A172 (cell line): ENCODE measurements at regions not wholly inside any gene's neighbourhood (a gene's known extent, or its start where the extent isn't known, plus 50 kb on each side); places are given as distances from the start of the nearest gene placed in this dataset.

Source experiments
- DNase-seq: peaks from one replicate; pipeline ENCODE4 v3.0.0-alpha.2; 2015; ENCODE audit warnings: low spot score

DNA sequence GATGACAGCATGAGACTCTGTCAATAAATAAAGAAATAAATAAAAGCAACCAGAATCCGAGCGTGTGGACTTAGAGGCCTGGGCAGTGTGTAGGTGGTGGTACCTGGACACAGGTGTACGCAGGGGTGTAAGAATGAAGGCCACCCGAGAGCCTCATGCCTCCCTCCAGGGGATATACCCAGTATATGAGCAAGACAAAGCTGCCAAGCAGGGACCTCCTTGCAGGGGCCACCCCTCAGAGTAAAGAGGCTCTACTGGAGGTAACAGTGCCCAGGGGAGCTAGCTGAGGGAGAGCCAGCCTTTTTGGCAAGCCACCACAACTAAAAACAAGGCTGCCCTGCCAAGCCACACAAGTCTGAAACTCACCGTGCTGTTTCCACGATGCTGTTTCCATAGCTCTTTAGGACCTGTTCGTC is 179.2 kb upstream of the RAB4A start:
- DNase-seq, result no peak

DNA sequence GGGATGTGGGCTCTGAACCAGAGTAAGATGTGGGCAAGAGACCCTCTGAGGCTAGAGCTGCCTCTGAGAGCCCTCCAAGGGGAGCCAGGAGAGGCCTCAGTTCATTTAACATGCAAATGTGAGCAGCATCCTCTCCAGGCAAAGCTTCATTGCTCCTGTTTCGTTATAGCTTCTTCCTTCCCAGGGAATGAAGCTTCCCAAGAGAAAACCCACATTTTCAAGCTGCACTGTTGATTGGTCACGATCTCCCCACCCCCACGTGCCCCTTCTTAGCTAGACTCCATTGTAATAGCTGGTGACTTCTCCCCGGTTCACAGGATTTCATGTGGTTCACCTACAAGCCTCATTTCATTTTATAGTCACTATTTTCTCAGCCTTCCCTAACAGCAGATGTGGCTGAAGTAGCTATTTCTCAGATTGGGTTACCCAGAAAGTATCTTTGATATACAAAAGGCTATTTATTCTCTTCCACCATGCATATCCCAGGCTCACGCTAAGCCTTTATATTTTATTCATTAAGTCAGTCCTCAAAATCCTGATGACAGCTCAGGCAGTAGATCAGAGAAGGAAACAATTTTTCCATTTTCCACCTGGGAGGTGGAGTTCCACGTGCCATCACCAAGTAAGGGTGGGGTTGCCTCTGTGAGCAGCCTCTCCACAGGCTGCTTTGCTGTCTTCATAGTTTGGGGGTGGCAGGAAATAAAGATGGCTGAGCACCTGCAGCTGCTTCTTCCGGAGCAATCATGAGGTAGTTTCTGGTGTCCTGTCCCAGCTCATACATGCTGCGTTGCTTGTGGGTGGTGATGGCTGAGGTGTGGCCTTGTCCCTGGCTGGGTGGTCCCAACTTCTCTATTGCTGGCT is 178.3 kb upstream of the RAB4A start:
- DNase-seq, result no peak

DNA sequence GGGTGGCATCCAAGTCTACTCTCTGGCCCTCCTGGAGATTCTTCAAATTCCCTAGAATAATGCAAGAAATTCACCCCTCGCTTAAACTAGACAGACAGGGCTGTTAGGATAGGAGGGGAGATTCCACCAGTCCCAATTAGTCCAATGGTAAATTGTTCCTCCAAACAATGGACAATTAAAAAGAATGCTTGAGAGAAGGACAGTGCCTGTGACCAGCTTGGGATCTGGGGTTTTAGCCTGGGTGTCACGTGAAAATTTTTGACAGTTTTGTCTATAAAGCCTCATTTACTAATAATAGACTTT is 177.7 kb upstream of the RAB4A start:
- DNase-seq, result no peak

DNA sequence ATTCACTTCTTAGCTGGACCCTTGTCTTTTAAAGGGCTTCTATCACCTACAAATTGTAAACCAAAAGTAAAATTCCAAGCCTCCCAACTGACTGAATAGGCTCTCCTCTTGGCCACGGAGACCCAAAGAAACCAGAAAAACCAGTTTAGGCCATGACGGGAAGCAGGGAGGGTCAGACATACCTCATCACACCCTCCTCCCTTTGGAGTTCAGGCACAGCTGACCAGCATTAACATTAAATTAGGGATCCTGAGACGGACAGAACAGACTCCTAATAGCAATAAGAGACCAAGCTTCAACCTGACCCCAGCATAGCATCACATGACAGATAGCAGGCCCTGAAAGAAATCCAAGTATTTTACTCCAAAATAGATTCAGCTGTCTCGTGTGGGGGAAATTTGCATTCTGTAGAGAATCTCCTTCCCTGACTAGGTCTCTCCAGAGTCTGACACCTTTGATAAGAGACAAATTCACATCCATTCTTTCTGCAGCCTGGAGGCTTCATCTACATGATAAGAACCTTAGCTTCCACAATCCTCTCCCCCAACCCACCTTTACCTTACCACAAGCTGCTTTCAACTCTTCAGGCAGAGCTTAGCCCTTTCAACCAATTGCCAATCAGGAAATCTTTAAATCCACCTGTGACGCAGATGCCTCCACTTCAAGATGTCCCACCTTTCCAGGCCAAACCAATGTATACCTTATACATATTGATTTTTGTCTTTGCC is 177.1 kb upstream of the RAB4A start:
- DNase-seq, result no peak

DNA sequence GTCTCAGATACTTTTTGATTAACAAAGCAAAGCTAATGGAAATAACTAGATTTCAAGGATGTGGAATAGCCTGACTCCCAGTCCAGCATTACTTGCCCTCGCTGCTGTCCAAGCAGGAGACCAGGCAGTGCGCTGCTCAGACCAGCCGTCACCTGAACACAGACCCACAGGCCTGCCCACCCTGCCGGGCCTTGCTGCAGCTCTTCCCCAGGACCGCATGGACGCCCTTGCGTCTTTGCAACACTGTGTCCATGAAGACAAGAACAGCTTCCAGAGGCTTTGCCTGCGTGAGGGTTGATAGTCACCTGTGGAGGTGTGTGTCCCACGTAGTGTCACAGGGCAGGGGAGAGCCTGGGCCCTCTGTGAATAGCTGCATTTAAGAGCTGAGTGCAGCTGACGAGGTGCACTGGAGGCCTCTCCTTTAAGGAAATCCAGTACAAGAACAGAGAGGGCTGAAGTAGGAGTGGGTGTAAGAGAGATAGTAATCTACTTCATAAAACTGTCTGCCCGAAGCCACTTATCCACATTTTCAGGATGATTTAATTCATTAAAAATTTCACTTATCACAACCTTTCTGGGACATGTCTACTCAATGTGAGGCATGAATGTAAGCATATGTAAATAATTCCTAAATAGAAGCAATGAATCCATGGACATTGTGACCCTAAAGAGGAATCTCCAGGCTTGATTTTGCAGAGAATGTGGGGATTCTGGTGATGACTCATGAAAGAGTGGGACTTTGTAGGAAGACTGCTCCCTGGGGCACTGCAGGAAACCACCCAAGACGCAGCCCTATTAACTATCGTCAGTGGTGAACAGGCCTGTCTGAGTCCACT is 176.2 kb upstream of the RAB4A start:
- peak; percentile 89 for DNase-seq

DNA sequence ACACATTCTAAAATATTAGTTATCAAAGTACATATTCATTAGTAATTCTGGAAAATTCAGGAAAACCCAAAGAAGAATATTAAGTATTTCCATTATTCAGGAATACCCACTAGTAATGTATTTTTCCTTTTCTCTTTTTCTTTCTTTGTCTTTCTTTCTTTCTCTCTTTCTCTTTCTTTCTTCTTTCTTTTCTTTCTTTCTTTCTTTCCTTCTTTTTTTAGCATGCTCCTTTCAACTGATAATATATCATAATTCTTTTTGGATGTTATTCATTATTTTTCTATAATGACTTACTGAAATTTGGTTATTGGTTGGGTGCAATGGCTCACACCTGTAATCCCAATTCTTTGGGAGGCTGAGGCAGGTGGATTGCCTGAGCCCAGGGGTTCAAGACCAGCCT is 175.6 kb upstream of the RAB4A start:
- DNase-seq, result no peak

DNA sequence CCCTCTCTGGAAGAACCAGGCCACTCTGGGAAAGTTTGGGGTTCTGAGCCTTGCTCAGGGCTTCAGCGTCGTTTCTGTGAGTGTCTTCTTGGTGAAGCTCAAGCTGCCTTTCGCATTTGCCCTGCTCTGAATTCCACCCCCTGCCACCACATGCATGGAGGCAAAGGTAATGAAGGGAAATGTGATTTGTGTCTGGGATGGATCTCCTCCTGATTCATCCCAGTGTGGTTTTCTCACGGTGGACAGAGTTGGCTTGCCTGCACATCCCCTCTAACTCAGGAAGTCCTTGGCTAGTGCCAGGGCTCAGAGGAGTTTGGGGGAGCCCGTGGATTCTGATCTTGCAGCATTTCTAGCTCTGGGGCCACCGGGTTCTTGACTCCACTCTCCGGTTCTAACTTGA is 173.6 kb upstream of the RAB4A start:
- DNase-seq, result no peak

DNA sequence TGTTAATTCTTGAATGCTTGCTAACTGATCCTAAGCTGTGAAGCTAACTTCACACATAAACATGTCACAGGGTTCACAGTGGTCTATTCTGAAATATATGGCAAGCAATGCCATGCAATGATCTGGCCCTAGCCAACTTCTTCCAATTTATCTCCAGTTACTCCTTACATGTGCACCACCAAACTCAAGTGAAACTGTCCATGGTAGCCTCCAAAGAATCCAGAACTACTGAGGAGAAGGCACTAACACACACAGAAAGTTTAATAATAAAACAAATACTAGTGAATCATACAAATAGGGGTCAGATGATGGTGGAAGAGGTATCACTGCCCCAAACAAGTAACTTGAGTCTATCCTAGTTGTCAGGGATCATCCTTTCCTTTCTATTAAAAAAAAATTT is 172.6 kb upstream of the RAB4A start:
- no peak for DNase-seq

DNA sequence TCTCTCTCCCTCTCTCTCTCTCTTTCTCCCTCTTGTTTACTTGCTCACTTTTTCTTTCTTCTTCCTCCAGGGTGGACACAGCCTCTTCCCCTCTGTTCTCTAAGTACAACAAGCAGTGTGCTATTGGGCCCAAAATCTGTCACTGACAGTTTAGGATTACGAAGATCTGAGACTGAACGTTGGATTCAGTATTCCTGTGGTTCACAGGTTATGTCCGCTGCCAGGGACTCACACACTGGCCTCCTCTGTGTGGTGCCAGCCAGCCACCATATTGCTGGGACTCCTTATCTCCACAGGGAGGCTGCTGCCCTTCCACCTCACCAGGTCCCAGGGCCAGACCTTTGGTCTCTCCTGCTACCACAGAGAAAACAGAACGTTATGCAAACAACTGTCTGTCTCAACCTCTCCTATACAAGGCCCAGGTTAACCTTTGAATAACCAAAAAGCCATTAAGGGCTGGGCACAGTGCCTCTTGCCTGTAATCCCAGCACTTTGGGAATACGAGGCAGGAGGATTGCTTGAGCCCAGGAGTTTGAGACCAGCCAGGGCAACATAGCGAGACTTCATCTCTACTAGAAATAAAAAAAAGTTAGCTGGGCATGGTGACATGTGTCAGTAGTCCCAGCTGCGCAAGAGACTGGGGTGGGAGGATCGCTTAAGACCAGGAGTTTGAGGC is 171.9 kb upstream of the RAB4A start:
- DNase-seq, result no peak

DNA sequence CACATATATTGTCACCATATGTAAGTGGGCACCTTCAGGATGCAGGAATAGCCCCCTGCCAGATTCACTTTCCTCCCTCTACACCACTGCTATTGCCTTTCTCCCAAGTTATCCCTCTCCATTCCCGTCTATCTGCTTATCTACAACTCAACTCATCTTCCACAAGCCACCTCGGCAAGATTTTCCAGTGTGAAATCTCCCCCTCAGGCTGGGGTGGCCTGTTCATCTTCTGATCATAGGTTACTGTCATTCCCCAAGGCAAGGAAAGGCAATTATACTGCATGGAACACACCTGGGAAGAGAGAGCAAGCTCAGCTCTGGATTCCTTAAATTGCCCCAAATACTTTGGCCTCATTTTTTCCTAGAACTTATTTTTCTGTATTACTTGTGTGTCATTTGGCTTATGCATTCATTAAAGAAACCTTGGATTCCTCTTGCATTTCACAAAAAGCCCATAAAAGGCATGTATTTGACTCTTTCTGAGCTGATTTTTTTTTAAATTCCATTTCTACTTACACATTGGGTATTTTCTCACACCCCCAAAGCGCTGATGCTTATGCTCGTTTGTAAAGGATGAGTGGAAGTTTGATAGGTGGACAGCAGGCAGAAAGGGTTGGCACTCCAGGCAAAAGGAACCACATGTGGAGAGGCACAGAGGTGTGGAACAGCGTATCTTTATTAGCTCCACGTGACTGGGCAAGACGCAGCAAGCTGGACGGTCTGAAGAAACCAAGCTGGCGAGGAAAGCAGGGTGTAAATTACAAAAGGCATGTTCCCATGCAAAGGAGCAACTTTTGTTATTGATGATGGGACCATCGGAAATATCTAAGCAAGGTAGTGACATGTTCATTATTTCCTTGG is 169.7 kb upstream of the RAB4A start:
- DNase-seq, result no peak

DNA sequence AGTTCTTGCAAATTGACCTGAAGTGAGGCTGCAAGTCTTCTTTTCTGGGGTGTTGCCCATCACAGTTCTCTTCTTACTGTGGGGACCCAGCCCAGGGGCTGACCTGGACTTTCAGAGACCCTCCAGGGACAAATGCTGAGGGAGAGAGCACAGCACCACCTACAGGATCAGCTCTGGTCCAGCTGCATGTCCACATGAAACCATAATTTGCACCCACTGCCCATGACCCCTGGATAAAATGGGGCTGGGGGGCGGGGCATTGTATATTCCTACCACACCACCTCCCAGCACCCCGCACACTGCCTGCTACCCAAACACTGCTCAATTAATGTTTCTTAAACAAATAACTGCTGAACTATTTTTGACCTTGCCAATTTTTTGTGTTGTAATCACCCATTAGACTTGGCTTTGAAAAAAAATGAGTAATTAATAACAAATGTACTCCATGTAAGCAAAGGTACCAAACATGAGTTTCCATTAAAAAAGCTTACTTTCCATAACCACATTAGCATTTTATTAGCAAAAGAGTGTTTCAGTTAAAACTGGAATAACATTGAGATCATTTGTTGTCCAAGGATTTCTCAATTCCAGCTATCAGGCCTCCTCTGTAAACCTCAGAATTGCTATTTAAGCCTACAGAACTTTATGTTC is 168.0 kb upstream of the RAB4A start:
- no peak for DNase-seq

DNA sequence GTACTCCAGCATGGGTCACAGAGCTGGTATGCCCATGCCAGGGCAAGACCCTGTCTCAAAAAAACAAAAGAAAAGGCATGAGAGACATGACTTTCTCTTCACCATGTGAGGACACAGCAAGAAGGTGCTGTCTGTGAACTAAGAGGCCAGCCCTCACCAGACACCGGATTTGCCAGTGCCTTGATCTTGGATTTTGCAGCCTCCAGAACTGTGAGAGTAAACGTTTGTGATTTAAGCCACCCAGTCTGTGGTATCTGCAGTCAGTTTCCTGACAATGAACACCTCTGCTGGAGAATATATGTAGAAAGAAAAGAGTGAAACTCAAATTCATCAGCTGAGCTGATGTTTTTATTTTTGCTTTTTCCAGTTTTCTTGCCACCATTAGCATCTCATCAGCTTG is 166.3 kb upstream of the RAB4A start:
- no peak for DNase-seq

DNA sequence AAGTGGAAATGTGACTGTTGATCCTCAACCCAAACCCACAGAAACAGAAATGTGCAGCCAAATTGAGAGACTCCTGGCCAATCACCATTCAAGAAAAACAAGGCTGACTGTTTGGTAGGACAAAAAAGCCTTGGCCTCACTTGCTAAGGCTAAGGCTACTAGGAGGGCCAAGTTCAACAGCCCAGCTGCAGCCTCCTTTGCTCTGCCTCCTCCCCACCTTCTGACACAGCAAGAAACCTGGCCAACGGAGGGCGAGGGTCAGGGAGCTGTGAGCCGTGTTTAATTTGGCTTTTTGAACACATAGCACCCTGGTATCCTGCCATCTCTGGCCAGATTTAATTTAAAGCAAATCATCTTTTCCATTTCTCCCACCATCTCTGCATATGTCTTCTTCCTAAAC is 165.8 kb upstream of the RAB4A start:
- no peak for DNase-seq

DNA sequence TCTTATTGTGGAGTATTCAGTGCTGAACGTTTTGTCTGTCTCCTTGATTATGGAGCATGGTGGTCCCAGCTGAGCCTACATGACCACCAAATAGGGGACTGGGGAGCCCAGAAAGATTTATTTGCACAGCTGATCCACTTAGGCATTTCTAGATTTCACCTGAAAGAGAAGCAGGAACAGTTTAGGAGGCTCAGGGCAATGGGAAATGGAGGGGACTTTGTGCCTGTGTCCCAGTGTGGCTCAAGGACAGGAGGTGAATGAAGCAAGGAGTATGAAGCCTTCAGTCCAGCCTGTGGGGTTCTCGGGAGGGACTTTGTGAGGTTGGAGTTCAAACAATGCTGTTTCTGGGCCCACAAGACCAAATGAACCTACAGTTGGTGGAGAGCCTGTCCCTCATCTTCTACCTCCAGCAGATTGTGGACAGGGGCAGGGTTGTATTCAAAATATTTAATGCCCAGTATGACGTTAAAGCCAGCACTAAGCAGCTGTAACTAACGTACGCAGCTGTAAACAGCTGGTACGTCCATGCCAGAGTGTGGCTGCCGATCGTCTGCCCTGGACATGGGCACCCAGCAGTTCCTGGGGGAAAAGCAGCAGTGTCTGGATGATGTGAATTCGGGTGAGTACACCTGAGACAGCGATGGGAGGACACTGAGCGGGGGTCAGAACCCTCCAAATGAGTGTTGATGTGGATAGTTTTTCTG is 164.9 kb upstream of the RAB4A start:
- DNase-seq, result no peak

DNA sequence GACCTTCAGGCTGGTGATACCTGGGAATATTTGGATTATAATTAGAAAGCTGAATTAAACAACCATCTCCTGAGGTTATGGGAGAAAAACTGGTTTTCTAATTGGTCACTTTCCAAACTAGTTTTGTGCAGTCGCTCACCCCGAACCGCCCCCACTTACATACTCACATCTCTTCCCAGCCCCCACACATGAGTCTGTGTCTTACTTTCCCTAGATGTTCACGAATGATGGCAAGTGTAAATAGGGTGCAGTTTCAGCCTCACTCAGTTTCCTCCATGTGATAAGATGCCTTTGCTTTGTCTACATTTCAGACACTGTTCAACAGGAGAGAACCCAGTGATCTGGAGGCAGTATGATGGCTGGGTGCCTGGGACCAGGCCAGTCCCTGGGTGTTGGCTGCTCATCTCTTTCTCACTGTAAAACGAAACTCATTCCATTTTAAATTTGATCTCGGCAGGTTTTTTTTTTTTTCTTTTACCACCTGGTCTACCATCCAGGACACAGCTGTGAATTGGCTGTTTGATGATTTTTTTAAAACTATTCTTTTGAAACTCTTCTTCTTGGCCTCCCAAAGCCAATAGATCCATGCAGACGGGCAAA is 164.3 kb upstream of the RAB4A start:
- no peak for DNase-seq

DNA sequence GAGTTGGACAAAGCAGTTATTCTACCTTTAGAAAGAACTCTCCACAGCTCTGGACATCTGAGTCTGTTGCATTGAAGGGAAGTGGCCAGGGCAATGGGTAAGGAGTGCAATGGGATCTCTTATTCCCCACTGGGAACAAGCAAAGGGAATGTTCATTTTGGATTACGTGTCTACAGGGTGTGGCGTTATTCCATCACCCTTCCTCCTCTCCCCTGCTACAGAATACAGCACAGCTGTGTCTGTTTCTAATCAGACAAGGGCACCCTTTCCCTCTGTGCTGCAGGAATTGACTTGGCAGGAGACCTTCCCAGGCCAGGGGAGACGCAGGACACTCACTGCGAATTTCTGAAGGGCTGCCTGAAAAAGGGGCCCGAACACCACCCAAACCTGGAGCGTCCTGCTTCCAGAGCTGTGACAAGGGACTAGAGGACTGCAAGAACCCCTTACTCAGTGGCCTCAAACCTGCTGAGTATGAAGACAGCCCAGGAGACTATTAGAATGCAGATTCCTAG is 163.6 kb upstream of the RAB4A start:
- no peak for DNase-seq

DNA sequence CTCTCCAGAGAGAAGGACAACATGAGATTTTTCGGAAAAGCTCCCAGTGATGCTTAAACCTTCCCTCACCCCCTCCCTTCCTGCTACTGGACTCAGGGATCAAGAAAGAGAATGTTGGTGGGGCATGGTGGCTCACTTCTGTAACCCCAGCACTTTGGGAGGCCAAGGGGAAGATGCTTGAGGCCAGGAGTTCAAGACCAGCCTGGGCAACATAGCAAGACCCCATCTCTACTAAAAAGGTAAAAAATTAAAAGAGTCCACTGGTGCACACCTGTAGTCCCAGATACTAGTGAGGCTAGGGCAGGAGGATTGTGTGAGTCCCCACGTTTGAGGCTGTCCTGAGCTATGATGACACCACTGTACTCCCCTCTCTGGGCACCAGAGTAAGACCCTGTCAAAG is 162.9 kb upstream of the RAB4A start:
- DNase-seq, result no peak

DNA sequence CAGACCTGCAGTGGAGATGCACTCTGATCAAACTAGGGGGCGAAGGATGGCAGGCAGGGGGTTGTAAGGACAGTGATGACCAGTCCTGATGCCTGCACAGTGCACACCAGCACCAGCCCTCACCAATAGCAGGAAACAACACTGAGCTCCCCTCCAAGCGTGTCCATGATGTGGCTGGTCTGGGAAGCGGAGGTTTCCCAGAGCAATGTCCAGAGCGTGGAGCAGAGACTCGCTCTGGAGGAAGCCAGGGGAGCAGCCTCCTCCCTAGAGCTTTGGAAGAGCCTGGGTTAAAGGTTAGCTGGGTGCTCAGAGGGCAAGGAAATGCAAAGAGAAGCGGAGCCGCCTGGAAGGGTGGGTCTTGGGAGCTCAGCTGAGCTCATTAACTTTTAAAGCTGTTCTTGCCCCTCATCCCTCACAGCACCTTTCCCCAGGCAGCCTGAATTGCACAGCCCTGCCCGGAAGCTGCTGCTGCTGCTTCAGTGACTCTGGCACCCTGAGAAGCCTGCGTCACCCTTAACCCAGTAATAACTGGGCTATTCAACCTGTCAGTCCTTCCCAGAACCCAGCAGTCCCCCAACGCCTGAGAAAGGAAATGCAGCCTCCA is 162.2 kb upstream of the RAB4A start:
- no peak for DNase-seq

DNA sequence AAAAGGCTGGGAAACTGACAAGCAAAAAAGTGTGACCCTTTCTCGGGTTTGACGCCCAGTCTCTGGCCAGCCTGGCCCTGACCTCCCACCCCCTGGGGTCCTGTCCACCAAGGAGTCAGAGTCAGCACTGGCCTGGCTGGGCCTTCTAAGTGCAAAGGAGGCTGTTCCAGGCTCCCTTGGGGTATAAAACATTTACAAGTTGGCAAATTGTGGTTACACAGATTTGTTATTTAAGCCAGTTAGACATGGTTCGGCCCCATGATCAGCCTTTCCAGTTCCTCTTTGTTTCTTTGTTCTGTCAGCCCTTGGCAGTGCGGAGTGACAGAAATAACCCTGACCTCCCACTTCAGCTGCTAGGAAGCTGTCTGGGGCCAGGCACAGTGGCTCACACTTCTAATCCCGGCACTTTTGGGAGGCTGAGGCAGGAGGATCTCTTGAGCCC is 161.6 kb upstream of the RAB4A start:
- DNase-seq, result no peak
